ENCODE measurements at regions not wholly inside any gene's neighbourhood (a gene's known extent, or its start where the extent isn't known, plus 50 kb on each side); places are given as distances from the start of the nearest gene placed in this dataset.

- 88% methylated on average over 8 of the region's 8 CpGs for WGBS (ENCODE audit: low lambda C conversion rate, missing lambda C conversion rate)
- Histone ChIP-seq H3K79me2 (no peaks in the 10 kb centered on the region), H3K9me3 (ENCODE audit: low read depth) (no peaks in the 10 kb centered on the region), H3K9me2 (replicated peaks; ENCODE audit: insufficient read depth) (no peaks in the 10 kb centered on the region), H3K36me3 (replicated peaks; ENCODE audit: insufficient read depth, low read depth) (no peaks in the 10 kb centered on the region), H3K27ac (no peak overlapping the region), H2AFZ (no peak overlapping the region), H3K4me1 (ENCODE audit: insufficient read depth) (no peaks in the 10 kb centered on the region), H3K27me3 (no peaks in the 10 kb centered on the region), H3K4me2 (no peak overlapping the region), H3K4me3 (no peak overlapping the region), H4K20me1 (ENCODE audit: insufficient read depth, poor library complexity, severe bottlenecking) (no peaks in the 10 kb centered on the region)
- TF ChIP-seq EZH2 (IDR thresholded peaks at IDR 0.05; ENCODE audit: borderline replicate concordance) (no peak), EZH2phosphoT487 (IDR thresholded peaks at IDR 0.05; ENCODE audit: low read depth, severe bottlenecking, unreplicated experiment) (no peak), CTCF (IDR thresholded peaks at IDR 0.05; ENCODE audit: poor library complexity) (no peak)
- no peak for DNase-seq (ENCODE audit: low spot score)
Measured at GRCh38 chr6:167726043-167726621, 100.6 kb upstream of the AFDN start.

DNA sequence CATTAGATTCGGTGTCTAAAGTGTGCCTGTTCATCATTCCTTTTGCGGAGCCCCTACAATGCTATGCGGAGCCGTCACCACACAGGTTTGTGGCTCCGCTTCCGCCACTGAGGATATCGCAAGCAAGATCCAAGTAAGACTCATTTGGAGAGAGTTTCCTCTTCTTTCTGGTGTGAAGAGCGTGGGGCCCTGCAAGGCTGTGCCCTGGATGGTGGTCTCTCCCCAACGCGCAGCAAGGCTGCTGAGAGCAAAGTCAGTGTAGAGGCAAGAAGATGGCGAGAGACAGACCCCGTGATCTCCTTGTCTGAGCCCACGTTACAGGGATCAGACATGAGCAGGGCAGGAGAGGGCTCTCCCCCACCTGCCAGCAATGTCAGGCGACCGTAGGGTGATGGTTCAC lies 96.3 kb upstream of the AFDN start:
- no peaks in the 10 kb centered on the region for H3K27me3 ChIP-seq
- no peak overlapping the region for H3K4me3 ChIP-seq
- no peaks in the 10 kb centered on the region for H3K79me2 ChIP-seq
- no peak overlapping the region for H3K4me2 ChIP-seq
- 95% methylated on average over 15 of the region's 15 CpGs for WGBS (ENCODE audit: low lambda C conversion rate, missing lambda C conversion rate)
- no peaks in the 10 kb centered on the region for H4K20me1 ChIP-seq (ENCODE audit: insufficient read depth, poor library complexity, severe bottlenecking)
- H2AFZ ChIP-seq, result no peak overlapping the region
- H3K9me2 ChIP-seq (replicated peaks; ENCODE audit: insufficient read depth), result no peaks in the 10 kb centered on the region
- no peaks in the 10 kb centered on the region for H3K9me3 ChIP-seq (ENCODE audit: low read depth)
- DNase-seq (ENCODE audit: low spot score), result no peak
- no peaks in the 10 kb centered on the region for H3K36me3 ChIP-seq (replicated peaks; ENCODE audit: insufficient read depth, low read depth)
- H3K27ac ChIP-seq, result no peak overlapping the region
- TF ChIP-seq EZH2 (IDR thresholded peaks at IDR 0.05; ENCODE audit: borderline replicate concordance) (no peak), CTCF (IDR thresholded peaks at IDR 0.05; ENCODE audit: poor library complexity) (no peak), EZH2phosphoT487 (IDR thresholded peaks at IDR 0.05; ENCODE audit: low read depth, severe bottlenecking, unreplicated experiment) (no peak)
- H3K4me1 ChIP-seq (ENCODE audit: insufficient read depth), result no peaks in the 10 kb centered on the region

GRCh38 chr6:167731216-167731615 lies 95.5 kb upstream of the AFDN start:
- DNase-seq (ENCODE audit: low spot score), result no peak
- 88% methylated on average over 19 of the region's 19 CpGs for whole genome bisulfite sequencing (ENCODE audit: low lambda C conversion rate, missing lambda C conversion rate)

More at GRCh38 chr6:167731216-167731615, 95.5 kb upstream of the AFDN start:
- no peaks in the 10 kb centered on the region for H3K27me3 ChIP-seq
- no peak overlapping the region for H3K4me3 ChIP-seq
- H3K9me2 ChIP-seq (replicated peaks; ENCODE audit: insufficient read depth), result no peaks in the 10 kb centered on the region
- H3K36me3 ChIP-seq (replicated peaks; ENCODE audit: insufficient read depth, low read depth), result no peaks in the 10 kb centered on the region
- TF ChIP-seq CTCF (IDR thresholded peaks at IDR 0.05; ENCODE audit: poor library complexity) (no peak), EZH2phosphoT487 (IDR thresholded peaks at IDR 0.05; ENCODE audit: low read depth, severe bottlenecking, unreplicated experiment) (no peak), EZH2 (IDR thresholded peaks at IDR 0.05; ENCODE audit: borderline replicate concordance) (no peak)
- H3K79me2 ChIP-seq, result no peaks in the 10 kb centered on the region
- no peaks in the 10 kb centered on the region for H3K4me1 ChIP-seq (ENCODE audit: insufficient read depth)
- no peak overlapping the region for H2AFZ ChIP-seq
- no peak overlapping the region for H3K4me2 ChIP-seq
- H3K27ac ChIP-seq, result no peak overlapping the region
- H3K9me3 ChIP-seq (ENCODE audit: low read depth), result no peaks in the 10 kb centered on the region
- no peaks in the 10 kb centered on the region for H4K20me1 ChIP-seq (ENCODE audit: insufficient read depth, poor library complexity, severe bottlenecking)

Measured in hepatocyte (in vitro differentiated cells).